Dendritic cell treated with granulocyte-macrophage colony-stimulating factor and Interleukin-4, amounts not matched to agents 40 ng/mL and 50 ng/mL, for 4 days (primary cell): ENCODE measurements at regions not wholly inside any gene's neighbourhood (a gene's known extent, or its start where the extent isn't known, plus 50 kb on each side); places are given as distances from the start of the nearest gene placed in this dataset.

Source experiments
- H3K27ac Mint-ChIP-seq: one replicate; pipeline ENCODE4 v1.8.0; 2022; ENCODE audit warnings: mild to moderate bottlenecking, mixed read lengths
- H3K27me3 Mint-ChIP-seq: one replicate; pipeline ENCODE4 v1.8.0; 2022; ENCODE audit warnings: mild to moderate bottlenecking, mixed read lengths
- H3K36me3 Mint-ChIP-seq: one replicate; pipeline ENCODE4 v1.8.0; 2022; ENCODE audit warnings: low read depth, mixed read lengths
- H3K4me1 Mint-ChIP-seq: one replicate; pipeline ENCODE4 v1.8.0; 2022; ENCODE audit warnings: low read depth, mixed read lengths
- H3K4me3 Mint-ChIP-seq: one replicate; pipeline ENCODE4 v1.8.0; 2022; ENCODE audit warnings: mild to moderate bottlenecking, moderate library complexity, mixed read lengths
- H3K9me3 Mint-ChIP-seq: one replicate; pipeline ENCODE4 v1.8.0; 2022; ENCODE audit warnings: mixed read lengths
- intact Hi-C: fragments of 100-400 bp; cut with micrococcal nuclease; formaldehyde crosslinking; loops from one replicate; pipeline ENCODE4 v1.15.0; 2022

- Mint-ChIP-seq H3K36me3 (no peaks in the 10 kb centered on the region), H3K9me3 (no peaks in the 10 kb centered on the region), H3K4me1 (no peaks in the 10 kb centered on the region), H3K4me3 (no peak overlapping the region), H3K27ac (no peak overlapping the region), H3K27me3 (no peaks in the 10 kb centered on the region)
- intact Hi-C loops, result no loop called here
Measured at GRCh38 chr4:77418333-77418732, 187.3 kb upstream of the CXCL13 start.

- Mint-ChIP-seq H3K27ac (no peak overlapping the region), H3K27me3 (no peaks in the 10 kb centered on the region), H3K4me1 (no peaks in the 10 kb centered on the region), H3K4me3 (no peak overlapping the region), H3K9me3 (no peaks in the 10 kb centered on the region), H3K36me3 (no peaks in the 10 kb centered on the region)
- intact Hi-C loops, result loop anchor here (5.0 kb wide), 1 partner anchor 189 kb away; no protein-coding TSS in a partner anchor
Measured at GRCh38 chr4:77430847-77431246, 174.8 kb upstream of the CXCL13 start.

- Mint-ChIP-seq H3K27me3 (no peaks in the 10 kb centered on the region), H3K4me3 (no peak overlapping the region), H3K27ac (no peak overlapping the region), H3K36me3 (no peaks in the 10 kb centered on the region), H3K9me3 (no peaks in the 10 kb centered on the region), H3K4me1 (no peaks in the 10 kb centered on the region)
- intact Hi-C loops, result loop anchor here (5.0 kb wide), 1 partner anchor 189 kb away; no protein-coding TSS in a partner anchor
Measured at GRCh38 chr4:77431546-77431945, 174.1 kb upstream of the CXCL13 start.

- no peaks in the 10 kb centered on the region for H3K9me3 Mint-ChIP-seq
- H3K27me3 Mint-ChIP-seq, result no peaks in the 10 kb centered on the region
- H3K36me3 Mint-ChIP-seq, result no peaks in the 10 kb centered on the region
- no peak overlapping the region for H3K4me3 Mint-ChIP-seq
- H3K4me1 Mint-ChIP-seq, result no peaks in the 10 kb centered on the region
- H3K27ac Mint-ChIP-seq, result no peak overlapping the region
- intact Hi-C loops, result loop anchor here (2.0 to 5.0 kb wide), 2 partner anchors 48 to 191 kb away; no protein-coding TSS in a partner anchor
Measured at GRCh38 chr4:77432717-77433417, 172.8 kb upstream of the CXCL13 start.

GRCh38 chr4:77433418-77433733 lies 172.2 kb upstream of the CXCL13 start:
- H3K4me3 Mint-ChIP-seq, result no peak overlapping the region
- no peak overlapping the region for H3K27ac Mint-ChIP-seq
- H3K36me3 Mint-ChIP-seq, result no peaks in the 10 kb centered on the region
- H3K9me3 Mint-ChIP-seq, result no peaks in the 10 kb centered on the region
- intact Hi-C loops, result loop anchor here (2.0 to 5.0 kb wide), 2 partner anchors 49 to 191 kb away; no protein-coding TSS in a partner anchor
- no peaks in the 10 kb centered on the region for H3K4me1 Mint-ChIP-seq
- no peaks in the 10 kb centered on the region for H3K27me3 Mint-ChIP-seq

- Mint-ChIP-seq H3K27ac (no peak overlapping the region), H3K27me3 (no peaks in the 10 kb centered on the region), H3K4me3 (no peak overlapping the region), H3K4me1 (no peaks in the 10 kb centered on the region), H3K36me3 (no peaks in the 10 kb centered on the region), H3K9me3 (no peaks in the 10 kb centered on the region)
- intact Hi-C loops, result loop anchor here (5.0 kb wide), 1 partner anchor 192 kb away; no protein-coding TSS in a partner anchor
Measured at GRCh38 chr4:77434299-77435092, 171.1 kb upstream of the CXCL13 start.

GRCh38 chr4:77437079-77437478 lies 168.5 kb upstream of the CXCL13 start:
- Mint-ChIP-seq H3K9me3 (no peaks in the 10 kb centered on the region), H3K36me3 (no peaks in the 10 kb centered on the region), H3K4me3 (no peak overlapping the region), H3K4me1 (no peaks in the 10 kb centered on the region), H3K27me3 (no peaks in the 10 kb centered on the region), H3K27ac (no peak overlapping the region)
- intact Hi-C loops, result no loop called here

- Mint-ChIP-seq H3K27ac (no peak overlapping the region), H3K36me3 (no peaks in the 10 kb centered on the region), H3K4me1 (no peaks in the 10 kb centered on the region), H3K4me3 (no peak overlapping the region), H3K9me3 (no peaks in the 10 kb centered on the region), H3K27me3 (no peaks in the 10 kb centered on the region)
- intact Hi-C loops, result no loop called here
Measured at GRCh38 chr4:77438549-77438948, 167.1 kb upstream of the CXCL13 start.

- intact Hi-C loops, result no loop called here
- H3K27ac Mint-ChIP-seq, result no peak overlapping the region
- no peaks in the 10 kb centered on the region for H3K4me1 Mint-ChIP-seq
- H3K4me3 Mint-ChIP-seq, result no peak overlapping the region
- H3K9me3 Mint-ChIP-seq, result no peaks in the 10 kb centered on the region
- H3K36me3 Mint-ChIP-seq, result no peaks in the 10 kb centered on the region
- no peaks in the 10 kb centered on the region for H3K27me3 Mint-ChIP-seq
Measured at GRCh38 chr4:77443941-77444340, 161.7 kb upstream of the CXCL13 start.

GRCh38 chr4:77445823-77446222 lies 159.8 kb upstream of the CXCL13 start:
- H3K27ac Mint-ChIP-seq, result no peak overlapping the region
- H3K4me1 Mint-ChIP-seq, result no peaks in the 10 kb centered on the region
- intact Hi-C loops, result no loop called here
- H3K4me3 Mint-ChIP-seq, result no peak overlapping the region
- H3K9me3 Mint-ChIP-seq, result no peaks in the 10 kb centered on the region
- H3K27me3 Mint-ChIP-seq, result no peaks in the 10 kb centered on the region
- H3K36me3 Mint-ChIP-seq, result no peaks in the 10 kb centered on the region

GRCh38 chr4:77446601-77447000 lies 159.0 kb upstream of the CXCL13 start:
- no peaks in the 10 kb centered on the region for H3K9me3 Mint-ChIP-seq
- H3K27me3 Mint-ChIP-seq, result no peaks in the 10 kb centered on the region
- no peak overlapping the region for H3K4me3 Mint-ChIP-seq
- H3K4me1 Mint-ChIP-seq, result no peaks in the 10 kb centered on the region
- intact Hi-C loops, result no loop called here
- no peaks in the 10 kb centered on the region for H3K36me3 Mint-ChIP-seq
- H3K27ac Mint-ChIP-seq, result no peak overlapping the region

- no peaks in the 10 kb centered on the region for H3K36me3 Mint-ChIP-seq
- H3K27ac Mint-ChIP-seq, result no peak overlapping the region
- H3K9me3 Mint-ChIP-seq, result no peaks in the 10 kb centered on the region
- no peaks in the 10 kb centered on the region for H3K4me1 Mint-ChIP-seq
- H3K4me3 Mint-ChIP-seq, result no peak overlapping the region
- intact Hi-C loops, result no loop called here
- H3K27me3 Mint-ChIP-seq, result no peaks in the 10 kb centered on the region
Measured at GRCh38 chr4:77449171-77449570, 156.4 kb upstream of the CXCL13 start.

- no peaks in the 10 kb centered on the region for H3K27me3 Mint-ChIP-seq
- intact Hi-C loops, result no loop called here
- H3K4me1 Mint-ChIP-seq, result no peaks in the 10 kb centered on the region
- H3K36me3 Mint-ChIP-seq, result no peaks in the 10 kb centered on the region
- H3K4me3 Mint-ChIP-seq, result no peak overlapping the region
- no peak overlapping the region for H3K27ac Mint-ChIP-seq
- H3K9me3 Mint-ChIP-seq, result no peaks in the 10 kb centered on the region
Measured at GRCh38 chr4:77450006-77450405, 155.6 kb upstream of the CXCL13 start.

GRCh38 chr4:77451530-77451929 lies 154.1 kb upstream of the CXCL13 start:
- no peak overlapping the region for H3K4me3 Mint-ChIP-seq
- intact Hi-C loops, result no loop called here
- no peaks in the 10 kb centered on the region for H3K36me3 Mint-ChIP-seq
- H3K27me3 Mint-ChIP-seq, result no peaks in the 10 kb centered on the region
- H3K9me3 Mint-ChIP-seq, result no peaks in the 10 kb centered on the region
- no peaks in the 10 kb centered on the region for H3K4me1 Mint-ChIP-seq
- no peak overlapping the region for H3K27ac Mint-ChIP-seq
